PFSK-1 (cell line): ENCODE measurements at regions not wholly inside any gene's neighbourhood (a gene's known extent, or its start where the extent isn't known, plus 50 kb on each side); places are given as distances from the start of the nearest gene placed in this dataset.

Experiments
- FOXP2 ChIP-seq: optimal IDR thresholded peaks from 2 replicates; pipeline ENCODE3; 2011; ENCODE audit warnings: borderline replicate concordance, control low read depth, inconsistent platforms; ENCODE audit not compliant: insufficient read depth; ENCODE audit errors: extremely low read length, extremely low read depth
- POLR2AphosphoS5 ChIP-seq: IDR thresholded peaks from 2 replicates; pipeline ENCODE4 v1.6.1; 2012; ENCODE audit warnings: low read depth, mild to moderate bottlenecking, control low read depth, low read length, moderate library complexity
- REST ChIP-seq, 2 experiments: IDR thresholded peaks; 2 replicates each; pipeline versions ENCODE4 v1.6.1 to v1.8.0; 2011 to 2012; ENCODE audit warnings: low read depth in 2 of 2, low read length in 2 of 2, control low read depth in 1 of 2, inconsistent platforms in 1 of 2, mild to moderate bottlenecking in 1 of 2, moderate library complexity in 1 of 2; ENCODE audit not compliant: insufficient read depth in 1 of 2
- SIN3A ChIP-seq: IDR thresholded peaks from 2 replicates; pipeline ENCODE4 v1.6.1; 2012; ENCODE audit warnings: mild to moderate bottlenecking, low read length, moderate library complexity, borderline replicate concordance; ENCODE audit not compliant: insufficient read depth
- TAF1 ChIP-seq: IDR thresholded peaks from 2 replicates; pipeline ENCODE4 v1.6.1; 2012; ENCODE audit warnings: low read length, control low read depth, borderline replicate concordance; ENCODE audit not compliant: insufficient read depth

DNA sequence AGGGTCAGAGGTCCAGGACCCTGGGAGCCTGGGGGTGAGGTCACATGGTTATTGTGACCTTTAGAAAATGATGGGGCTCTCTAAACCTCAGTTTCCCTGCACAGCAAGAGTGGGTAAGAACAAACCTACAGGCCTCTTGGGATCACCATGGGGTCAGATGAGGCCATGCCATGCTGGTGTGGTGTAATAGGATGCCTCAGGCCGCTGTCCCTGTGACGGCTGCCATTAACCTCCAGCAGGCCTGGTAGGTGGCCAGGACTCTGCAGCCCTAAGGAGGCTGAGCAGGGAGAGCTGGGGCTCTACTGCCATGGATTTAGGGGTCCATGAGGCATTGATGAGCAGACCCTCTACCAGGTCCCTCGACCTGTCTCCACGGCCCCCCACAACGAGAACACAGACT, 265.5 kb downstream of the CTTN start:
- TF ChIP-seq POLR2AphosphoS5 (no peak), SIN3A (no peak), TAF1 (no peak), FOXP2 (no peak), REST (IDR thresholded peaks at IDR 0.05; ENCODE audit: insufficient read depth in 1 of 2, low read depth in 2 of 2, low read length in 2 of 2) (no peak)

DNA sequence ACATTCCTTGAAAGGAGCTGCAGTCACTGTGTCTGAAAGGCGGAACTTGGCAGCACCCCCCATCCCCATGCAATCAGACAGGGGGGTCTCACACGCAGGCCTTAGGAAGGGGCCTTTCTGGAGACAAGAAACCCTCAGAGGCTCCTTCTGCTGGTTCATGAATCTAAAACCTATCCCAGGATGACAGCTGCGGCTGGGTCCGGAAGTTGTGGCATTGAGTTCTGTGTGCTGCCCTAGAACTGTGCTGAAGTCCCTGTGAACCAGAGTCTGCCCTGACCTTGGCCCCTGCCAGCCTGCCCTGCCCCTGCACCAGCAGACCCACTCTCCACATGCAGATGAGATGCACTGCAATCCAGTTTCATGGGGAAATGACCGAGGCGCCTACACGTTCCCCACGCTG, 268.0 kb downstream of the CTTN start:
- no peak for TF ChIP-seq POLR2AphosphoS5
- TF ChIP-seq SIN3A: no peak
- TF ChIP-seq FOXP2: no peak
- TF ChIP-seq TAF1: no peak
- no peak for TF ChIP-seq REST (IDR thresholded peaks at IDR 0.05; ENCODE audit: insufficient read depth in 1 of 2, low read depth in 2 of 2, low read length in 2 of 2)

DNA sequence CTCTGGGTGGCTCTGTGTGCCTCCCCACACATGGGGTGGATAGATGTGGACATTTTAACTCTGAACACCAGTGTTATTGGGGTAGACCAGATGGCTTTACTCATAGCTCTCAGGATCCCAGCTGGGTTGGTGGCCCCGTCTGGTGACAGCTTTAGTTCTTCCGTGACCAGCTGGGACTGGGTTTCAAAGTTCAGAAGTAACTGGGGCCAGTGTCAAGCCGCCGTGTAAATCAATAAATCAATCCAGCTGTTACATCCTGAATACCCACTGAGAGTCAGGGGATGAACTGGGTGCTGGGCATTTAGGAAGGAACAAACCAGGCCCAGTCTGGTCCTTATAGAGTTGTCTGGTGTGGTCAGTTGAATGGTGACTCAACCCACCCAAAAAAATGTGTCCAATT, 269.4 kb downstream of the CTTN start:
- TF ChIP-seq POLR2AphosphoS5 (no peak), SIN3A (no peak), FOXP2 (no peak), TAF1 (no peak), REST (IDR thresholded peaks at IDR 0.05; ENCODE audit: insufficient read depth in 1 of 2, low read depth in 2 of 2, low read length in 2 of 2) (no peak)

- TF ChIP-seq REST (IDR thresholded peaks at IDR 0.05; ENCODE audit: insufficient read depth in 1 of 2, low read depth in 2 of 2, low read length in 2 of 2) (no peak), SIN3A (no peak), FOXP2 (no peak), POLR2AphosphoS5 (no peak)
These were observed 270.2 kb downstream of the CTTN start for GRCh38 chr11:70668204-70669202.

- TF ChIP-seq POLR2AphosphoS5 (no peak), REST (IDR thresholded peaks at IDR 0.05; ENCODE audit: insufficient read depth in 1 of 2, low read depth in 2 of 2, low read length in 2 of 2) (no peak), FOXP2 (no peak), SIN3A (no peak), TAF1 (no peak)
These were observed 271.0 kb downstream of the CTTN start for GRCh38 chr11:70669281-70669680.
